CD1c-positive myeloid dendritic cell (primary cell): ENCODE measurements at regions not wholly inside any gene's neighbourhood (a gene's known extent, or its start where the extent isn't known, plus 50 kb on each side); places are given as distances from the start of the nearest gene placed in this dataset.

Experiments used
- DNase-seq: peaks from one replicate; pipeline ENCODE4 v3.0.0-alpha.2; 2016; ENCODE audit errors: extremely low spot score

DNA sequence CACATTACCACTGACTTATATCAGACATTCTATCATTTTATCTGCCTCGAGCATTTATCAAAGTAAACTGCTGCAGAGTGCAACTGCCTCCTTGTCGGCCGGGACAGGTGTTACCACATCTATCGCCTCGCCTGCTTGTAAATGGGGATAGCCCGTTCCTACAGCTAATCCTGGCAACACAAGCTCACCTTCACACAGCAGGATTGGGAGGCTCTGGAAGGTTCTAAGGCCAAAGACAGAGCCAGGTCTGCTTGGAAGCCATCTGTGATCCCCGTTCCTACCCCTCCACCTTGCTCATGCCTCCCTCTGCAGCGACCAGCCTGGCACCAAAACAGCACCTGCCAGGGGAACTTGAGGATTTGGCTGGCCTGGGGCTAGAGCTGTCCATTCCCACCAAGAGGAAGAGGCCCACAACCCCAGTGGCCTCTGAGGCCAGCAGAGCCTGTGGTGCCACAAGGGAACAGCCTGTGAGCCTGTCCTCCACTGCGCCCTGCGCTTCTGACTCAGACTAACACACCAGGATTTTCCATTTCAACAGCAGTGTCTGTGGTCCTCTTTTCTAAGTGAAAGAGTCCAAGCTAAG, 114.8 kb upstream of the DIO3 start:
- no peak for DNase-seq

GRCh38 chr14:101449114-101449513, 112.2 kb upstream of the DIO3 start:
- no peak for DNase-seq

- DNase-seq: no peak
These were observed 110.1 kb upstream of the DIO3 start for GRCh38 chr14:101451166-101451565.

DNA sequence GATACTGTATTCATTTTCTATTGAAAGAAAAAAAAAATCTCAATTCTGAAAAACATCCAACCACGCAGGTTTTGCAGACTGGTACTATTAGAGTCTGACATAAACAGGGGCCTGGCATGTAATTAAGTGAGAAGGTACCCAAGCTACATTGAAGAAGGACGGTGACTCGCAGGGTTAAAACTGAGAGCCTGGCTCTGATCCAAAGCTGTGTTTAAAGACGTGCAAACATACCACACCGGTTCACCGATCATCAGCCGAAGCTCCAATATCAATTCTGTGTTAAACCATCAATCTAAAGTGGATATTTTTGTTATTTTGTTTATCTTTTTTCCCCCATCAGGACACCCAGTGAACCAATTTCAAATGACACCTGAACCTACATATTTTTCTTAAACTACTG, 108.1 kb upstream of the DIO3 start:
- DNase-seq: no peak

GRCh38 chr14:101454229-101454628, 107.1 kb upstream of the DIO3 start:
- no peak for DNase-seq

- no peak for DNase-seq
These were observed 104.8 kb upstream of the DIO3 start for GRCh38 chr14:101456246-101457175.

GRCh38 chr14:101457301-101457935, 103.9 kb upstream of the DIO3 start:
- DNase-seq: no peak

- no peak for DNase-seq
These were observed 103.2 kb upstream of the DIO3 start for GRCh38 chr14:101457936-101458740.

- no peak for DNase-seq
These were observed 102.3 kb upstream of the DIO3 start for GRCh38 chr14:101458741-101459550.

DNA sequence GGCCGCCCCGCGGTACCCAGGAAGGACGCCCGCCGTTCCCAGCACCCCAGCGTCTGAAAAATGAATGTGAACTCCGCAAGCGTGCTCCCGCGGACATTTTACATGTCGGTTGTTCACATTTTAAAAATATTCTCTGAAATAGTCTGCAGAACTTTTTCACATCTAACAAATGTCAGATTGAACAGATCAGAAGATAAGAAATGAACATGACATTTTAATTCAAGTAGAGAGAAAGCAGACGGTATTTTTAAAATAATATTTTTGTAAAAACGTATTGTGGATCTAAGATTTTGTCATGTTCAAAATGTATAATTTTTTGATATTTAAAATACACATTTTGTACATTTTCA, 101.8 kb upstream of the DIO3 start:
- DNase-seq: no peak

- DNase-seq: no peak
These were observed 100.8 kb upstream of the DIO3 start for GRCh38 chr14:101460521-101460920.

DNA sequence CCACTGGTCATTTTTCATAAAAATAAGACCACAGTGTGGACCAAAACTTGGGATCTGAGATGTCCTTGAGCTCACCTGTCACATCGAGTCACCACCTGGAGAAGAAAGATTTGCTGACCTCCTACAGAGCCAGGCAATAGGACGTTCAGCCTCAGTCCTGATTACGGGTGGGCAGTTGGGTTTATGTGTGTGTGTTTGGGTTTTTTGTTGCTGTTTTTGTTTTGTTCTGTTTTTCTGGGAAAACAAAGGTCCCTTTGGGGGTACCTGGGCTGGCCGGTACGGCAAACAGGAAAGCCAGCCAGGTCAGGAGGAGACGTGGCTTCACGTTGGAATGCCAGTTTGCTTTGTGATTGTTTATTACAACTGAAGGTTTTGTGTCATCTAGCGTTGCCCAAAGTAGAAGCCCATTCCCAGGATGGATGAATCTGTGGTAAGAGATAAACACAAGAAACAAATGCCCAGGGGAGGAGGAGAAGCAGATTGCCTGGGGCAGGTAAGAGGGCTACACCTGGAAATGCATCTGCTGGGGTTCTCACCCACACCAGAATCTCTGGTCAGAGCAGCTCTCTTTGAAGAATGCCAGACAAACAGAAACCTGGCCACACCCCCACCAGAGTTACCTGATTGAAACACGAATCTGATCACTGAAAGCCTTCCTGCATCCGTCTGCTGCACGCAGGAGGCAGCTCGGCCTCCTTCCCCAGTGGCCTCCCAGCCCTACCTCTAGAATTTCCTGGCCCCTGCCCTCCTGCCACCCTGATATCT, 100.1 kb upstream of the DIO3 start:
- no peak for DNase-seq

DNA sequence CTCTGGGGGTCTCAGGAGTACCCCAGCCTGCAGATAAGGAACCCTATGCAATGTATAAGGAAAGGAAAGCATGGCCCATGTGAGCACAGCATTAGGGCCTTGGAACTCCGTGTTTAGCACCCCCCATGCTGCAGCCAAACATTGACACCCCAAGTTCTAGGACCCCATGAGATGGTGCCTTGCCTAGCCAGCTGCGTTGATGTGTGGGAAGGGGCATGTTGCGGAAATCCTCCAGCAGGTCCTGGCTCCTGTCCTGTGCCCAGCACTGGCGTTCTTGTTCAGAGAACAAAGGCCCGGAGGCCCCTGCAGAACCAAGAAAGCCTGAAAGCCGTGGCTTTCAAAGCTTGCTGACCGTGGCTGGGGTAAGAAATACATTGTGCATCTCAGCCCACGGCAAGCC, 99.4 kb upstream of the DIO3 start:
- no peak for DNase-seq

DNA sequence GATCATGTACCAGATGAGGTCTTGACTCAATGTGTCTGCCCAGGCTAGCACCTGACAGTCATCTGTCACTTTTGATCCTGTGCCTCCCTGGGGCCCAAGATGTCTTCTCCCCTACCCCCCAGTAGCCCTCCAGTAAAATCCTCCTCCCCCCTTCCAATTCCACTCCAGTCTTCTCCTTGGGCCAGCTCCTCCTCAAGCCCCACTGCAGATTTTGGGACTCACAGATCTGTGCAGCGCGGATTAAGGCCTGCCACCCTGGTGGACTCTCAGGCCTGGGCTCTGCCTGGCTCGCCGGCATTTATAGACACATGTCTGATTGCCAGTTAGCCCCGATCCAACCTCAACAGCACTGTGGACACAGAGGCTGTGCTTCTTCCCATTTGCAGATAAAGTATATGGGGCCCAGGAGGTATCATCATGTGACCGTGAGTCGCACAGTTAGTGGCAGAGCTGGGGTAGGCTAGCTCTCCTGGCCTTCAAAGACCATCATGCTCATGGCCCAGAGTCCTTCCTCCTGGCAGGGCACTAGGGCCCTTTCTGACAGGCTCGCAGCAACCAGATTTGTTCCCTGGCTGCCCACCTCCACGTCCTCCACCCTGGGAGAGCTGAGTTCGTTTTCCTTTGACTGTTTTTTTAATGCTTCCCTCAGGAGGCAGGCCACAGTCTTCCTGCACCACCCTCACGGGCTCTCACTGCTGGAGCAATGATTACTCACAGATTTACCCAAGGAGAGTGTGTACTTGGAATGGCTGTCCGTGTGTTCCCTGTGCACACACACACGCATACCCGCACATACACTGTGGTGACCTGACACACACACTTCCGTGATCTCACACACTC, 98.3 kb upstream of the DIO3 start:
- DNase-seq: no peak

DNA sequence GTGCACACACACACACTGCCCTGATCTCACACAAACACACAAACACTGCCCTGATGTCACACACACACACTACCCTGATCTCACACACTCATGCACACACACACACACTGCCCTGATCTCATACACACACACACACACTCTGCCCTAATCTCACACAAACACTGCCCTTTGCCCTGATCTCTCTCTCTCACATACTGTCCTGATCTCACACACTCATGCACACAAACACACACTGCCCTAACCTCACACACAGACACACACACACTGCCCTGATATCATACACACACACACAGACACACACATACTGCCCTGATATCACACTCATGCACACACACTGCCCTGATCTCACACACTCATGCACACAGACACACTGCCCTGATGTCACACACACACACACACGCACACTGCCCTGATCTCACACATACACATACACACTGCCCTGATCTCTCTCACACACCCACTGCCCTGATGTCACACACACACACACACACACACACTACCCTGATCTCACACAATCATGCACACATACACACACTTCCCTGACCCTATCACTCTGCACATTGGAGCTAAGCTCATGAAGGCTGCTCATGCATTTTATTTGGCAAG, 97.6 kb upstream of the DIO3 start:
- no peak for DNase-seq

GRCh38 chr14:101464310-101464983, 96.8 kb upstream of the DIO3 start:
- no peak for DNase-seq

- no peak for DNase-seq
These were observed 96.1 kb upstream of the DIO3 start for GRCh38 chr14:101464984-101465794.
